ENCODE measurements at regions not wholly inside any gene's neighbourhood (a gene's known extent, or its start where the extent isn't known, plus 50 kb on each side); places are given as distances from the start of the nearest gene placed in this dataset.
"Not testable (repeated sequence)": the region's sequence is repeated elsewhere in the genome, so short reads cannot be mapped to it uniquely, and the experiment has no call there.

DNA sequence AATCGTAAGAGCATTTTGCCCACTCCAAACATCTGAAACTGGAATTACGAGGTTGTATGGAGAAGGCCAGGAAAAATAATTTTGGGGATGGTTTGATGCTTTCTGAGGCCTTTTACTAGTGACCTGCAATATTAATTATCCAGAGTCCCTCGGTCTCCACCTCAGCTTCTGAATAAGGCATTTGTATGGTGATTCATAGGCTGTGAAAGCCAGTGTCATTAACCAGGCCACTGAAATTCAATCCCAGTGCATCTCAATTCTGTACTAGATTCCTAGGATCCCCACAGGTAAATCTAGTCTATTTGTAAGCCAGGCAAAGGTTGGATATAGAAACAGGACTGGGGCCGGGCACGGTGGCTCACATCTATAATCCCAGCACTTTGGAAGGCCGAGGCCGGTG is 135.4 kb upstream of the RBPJ start:
- Histone ChIP-seq H3K9me3 (replicated peaks in 1 of 11) (no peaks in the 10 kb centered on the region; a peak in 1 of 22 replicates), H3K4me3 (no peak overlapping the region), H3K27me3 (no peaks in the 10 kb centered on the region), H3K36me3 (peaks cover 0 to 88% (median 0%) of the 10 kb centered on the region in 11 experiments; a peak in 4 of 22 replicates), H4K20me1 (peaks cover 0 to 100% (median 0%) of the 10 kb centered on the region in 11 experiments; a peak in 5 of 22 replicates), H3K4me2 (no peak overlapping the region), H3K4me1 (no peaks in the 10 kb centered on the region), H3K9ac (no peak overlapping the region), H3K27ac (no peak overlapping the region)
- TF ChIP-seq Cebpa-rat (IDR thresholded peaks at IDR 0.05): no peak

DNA sequence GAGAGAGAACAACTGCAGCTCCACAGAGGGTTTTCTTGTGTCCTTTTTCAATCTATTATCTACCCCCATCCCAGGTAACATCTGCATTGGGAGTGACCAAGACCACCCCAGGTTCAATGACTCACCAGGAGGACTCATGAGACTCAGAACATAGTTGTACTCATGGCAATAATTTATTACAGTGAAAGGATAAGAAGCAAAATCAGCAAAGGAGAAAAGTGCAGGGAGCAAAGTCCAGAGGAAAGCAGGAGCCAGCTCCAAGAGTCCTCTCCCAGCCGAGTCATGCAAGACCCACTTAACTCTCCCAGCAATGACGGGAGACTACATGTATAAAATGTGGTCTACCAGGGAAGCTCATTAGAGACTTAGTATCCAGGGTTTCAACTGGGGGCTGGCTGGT is 129.5 kb upstream of the RBPJ start:
- Histone ChIP-seq H3K27ac (no peak overlapping the region), H3K4me3 (no peak overlapping the region), H3K27me3 (no peaks in the 10 kb centered on the region), H3K4me2 (no peak overlapping the region), H3K4me1 (peaks cover 0 to 50% (median 2%) of the 10 kb centered on the region in 10 experiments; a peak in 11 of 20 replicates), H4K20me1 (peaks cover 0 to 99% (median 0%) of the 10 kb centered on the region in 11 experiments; a peak in 5 of 22 replicates), H3K36me3 (peaks cover 0 to 85% (median 0%) of the 10 kb centered on the region in 11 experiments; a peak in 4 of 22 replicates), H3K9me3 (replicated peaks in 1 of 11) (no peaks in the 10 kb centered on the region), H3K9ac (no peak overlapping the region)
- TF ChIP-seq Cebpa-rat (IDR thresholded peaks at IDR 0.05): no peak

- H3K27ac ChIP-seq: no peak overlapping the region
- H3K4me3 ChIP-seq: no peak overlapping the region
- peaks cover 15 to 68% (median 19%) of the 10 kb centered on the region in 10 experiments for H3K4me1 ChIP-seq
- H3K4me2 ChIP-seq: peak overlapping the region in 3 of 11 experiments; percentile 4 to 44 (median 41); a peak in 4 of 22 replicates
- H3K27me3 ChIP-seq: no peaks in the 10 kb centered on the region
- H4K20me1 ChIP-seq: peaks cover 0 to 99% (median 0%) of the 10 kb centered on the region in 11 experiments; a peak in 4 of 22 replicates
- H3K36me3 ChIP-seq: peaks cover 0 to 82% (median 0%) of the 10 kb centered on the region in 11 experiments; a peak in 4 of 22 replicates
- H3K9me3 ChIP-seq (replicated peaks in 1 of 11): no peaks in the 10 kb centered on the region
- no peak overlapping the region for H3K9ac ChIP-seq
- TF ChIP-seq Cebpa-rat (IDR thresholded peaks at IDR 0.05): no peak
Measured at GRCh38 chr4:26192899-26193869, 127.6 kb upstream of the RBPJ start.

GRCh38 chr4:26194764-26195163 is 126.0 kb upstream of the RBPJ start:
- peaks cover 0 to 99% (median 0%) of the 10 kb centered on the region in 11 experiments; a peak in 4 of 22 replicates for H4K20me1 ChIP-seq
- H3K36me3 ChIP-seq: peaks cover 0 to 88% (median 0%) of the 10 kb centered on the region in 11 experiments; a peak in 3 of 22 replicates
- H3K9me3 ChIP-seq (replicated peaks in 1 of 11): no peaks in the 10 kb centered on the region
- peaks cover 15 to 84% (median 19%) of the 10 kb centered on the region in 10 experiments for H3K4me1 ChIP-seq
- H3K27me3 ChIP-seq: no peaks in the 10 kb centered on the region
- no peak overlapping the region for H3K4me3 ChIP-seq
- no peak for TF ChIP-seq Cebpa-rat (IDR thresholded peaks at IDR 0.05)
- peak overlapping the region in 2 of 11 experiments; percentile 2 to 41; a peak in 1 of 22 replicates for H3K4me2 ChIP-seq
- H3K27ac ChIP-seq: no peak overlapping the region
- no peak overlapping the region for H3K9ac ChIP-seq

GRCh38 chr4:26196567-26196966 is 124.2 kb upstream of the RBPJ start:
- Histone ChIP-seq H3K4me1 (peaks cover 15 to 99% (median 25%) of the 10 kb centered on the region in 10 experiments), H3K36me3 (peaks cover 0 to 90% (median 0%) of the 10 kb centered on the region in 11 experiments; a peak in 4 of 22 replicates), H3K9me3 (replicated peaks in 1 of 11) (no peaks in the 10 kb centered on the region), H3K27me3 (no peaks in the 10 kb centered on the region), H3K4me3 (no peak overlapping the region), H3K4me2 (peak overlapping the region in 10 of 11 experiments; percentile 60 to 87 (median 79); a peak in 17 of 22 replicates), H4K20me1 (peaks cover 0 to 100% (median 0%) of the 10 kb centered on the region in 11 experiments; a peak in 4 of 22 replicates), H3K27ac (peak overlapping the region in 7 of 11 experiments; percentile 26 to 56 (median 43); a peak in 9 of 22 replicates), H3K9ac (no peak overlapping the region)
- TF ChIP-seq Cebpa-rat (IDR thresholded peaks at IDR 0.05): no peak

GRCh38 chr4:26197018-26197779 is 123.6 kb upstream of the RBPJ start:
- Histone ChIP-seq H3K36me3 (peaks cover 0 to 86% (median 0%) of the 10 kb centered on the region in 11 experiments; a peak in 4 of 22 replicates), H4K20me1 (peaks cover 0 to 100% (median 0%) of the 10 kb centered on the region in 11 experiments; a peak in 4 of 22 replicates), H3K9ac (peak overlapping the region in 6 of 11 experiments; percentile 2 to 28 (median 11); a peak in 6 of 22 replicates), H3K4me2 (peak overlapping the region; percentile 58 to 87 (median 79)), H3K4me1 (peaks cover 15 to 99% (median 25%) of the 10 kb centered on the region in 10 experiments), H3K27ac (peak overlapping the region in 10 of 11 experiments; percentile 19 to 56 (median 37); a peak in 13 of 22 replicates), H3K27me3 (no peaks in the 10 kb centered on the region), H3K4me3 (no peak overlapping the region), H3K9me3 (replicated peaks in 1 of 11) (no peaks in the 10 kb centered on the region)
- no peak for TF ChIP-seq Cebpa-rat (IDR thresholded peaks at IDR 0.05)

DNA sequence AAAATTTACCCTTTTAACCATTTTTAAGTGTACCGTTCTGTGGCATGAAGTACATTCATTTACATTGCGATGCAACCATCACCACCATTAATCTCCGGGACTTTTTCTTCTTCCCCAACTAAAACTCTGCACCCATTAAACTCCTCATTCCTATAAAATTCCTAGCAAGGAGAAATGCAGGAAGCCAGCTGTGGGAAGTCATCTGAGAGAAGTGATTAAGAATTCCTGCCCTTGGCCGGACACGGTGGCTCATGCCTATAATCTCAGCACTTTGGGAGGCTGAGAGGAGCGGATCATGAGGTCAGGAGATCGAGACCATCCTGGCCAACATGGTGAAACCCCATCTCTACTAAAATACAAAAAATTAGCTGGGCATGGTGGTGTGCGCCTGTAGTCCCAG is 121.9 kb upstream of the RBPJ start:
- not testable (repeated sequence) for H3K4me3 ChIP-seq, H3K27ac ChIP-seq

DNA sequence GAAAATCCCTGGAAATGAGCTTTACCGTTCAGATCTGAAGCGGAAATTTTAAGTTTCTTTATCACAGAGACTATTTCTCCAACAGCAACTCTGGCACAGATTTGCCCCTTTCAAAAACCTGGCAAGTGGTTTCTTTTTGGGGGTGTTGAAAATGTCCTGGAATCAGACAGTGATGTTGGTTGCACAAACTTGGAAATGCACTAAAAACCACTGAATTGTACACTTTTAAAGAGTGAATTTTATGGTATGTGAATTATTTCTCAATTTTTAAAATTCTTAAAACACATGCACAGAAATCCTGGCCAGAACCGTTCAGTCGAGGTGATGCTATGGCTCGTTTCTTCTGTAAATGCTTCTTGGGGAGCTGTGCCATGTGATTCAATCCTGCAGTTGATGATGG is 121.2 kb upstream of the RBPJ start:
- H3K9ac ChIP-seq: no peak overlapping the region
- peaks cover 0 to 100% (median 0%) of the 10 kb centered on the region in 11 experiments; a peak in 3 of 22 replicates for H4K20me1 ChIP-seq
- peaks cover 0 to 16% (median 0%) of the 10 kb centered on the region in 11 experiments; a peak in 7 of 22 replicates for H3K9me3 ChIP-seq (replicated peaks in 1 of 11)
- peaks cover 27 to 99% (median 43%) of the 10 kb centered on the region in 10 experiments for H3K4me1 ChIP-seq
- H3K4me3 ChIP-seq: no peak overlapping the region
- peak overlapping the region in 3 of 11 experiments; percentile 14 to 77 (median 58); a peak in 4 of 22 replicates for H3K4me2 ChIP-seq
- H3K27ac ChIP-seq: no peak overlapping the region
- peaks cover 0 to 84% (median 0%) of the 10 kb centered on the region in 11 experiments; a peak in 4 of 22 replicates for H3K36me3 ChIP-seq
- H3K27me3 ChIP-seq: no peaks in the 10 kb centered on the region
- TF ChIP-seq Cebpa-rat (IDR thresholded peaks at IDR 0.05): no peak

More for the DNA sequence above, 121.9 kb upstream of the RBPJ start:
- H3K27me3 ChIP-seq, H3K9ac ChIP-seq: not testable (repeated sequence)
- Histone ChIP-seq H3K4me1 (peaks cover 20 to 99% (median 36%) of the 10 kb centered on the region in 10 experiments), H3K4me2 (peak overlapping the region in 3 of 11 experiments; percentile 14 to 77 (median 58); a peak in 5 of 22 replicates), H4K20me1 (peaks cover 0 to 100% (median 0%) of the 10 kb centered on the region in 11 experiments; a peak in 3 of 22 replicates), H3K36me3 (peaks cover 0 to 84% (median 0%) of the 10 kb centered on the region in 11 experiments; a peak in 4 of 22 replicates), H3K9me3 (replicated peaks in 1 of 11) (peaks cover 0 to 14% (median 0%) of the 10 kb centered on the region in 11 experiments; a peak in 7 of 22 replicates)
